Parathyroid adenoma (tissue), 2 donors: ENCODE measurements at regions not wholly inside any gene's neighbourhood (a gene's known extent, or its start where the extent isn't known, plus 50 kb on each side); places are given as distances from the start of the nearest gene placed in this dataset.
"Not testable (repeated sequence)": the region's sequence is repeated elsewhere in the genome, so short reads cannot be mapped to it uniquely, and the experiment has no call there.

Experiments used
- H2AFZ ChIP-seq: fragments of 300-600 bp; sonication (generic); one replicate; pipeline ENCODE4 v1.7.0; 2017; ENCODE audit warnings: antibody characterized with exemption, mild to moderate bottlenecking
- H3K27ac ChIP-seq: fragments of 300-600 bp; sonication (generic); one replicate; pipeline ENCODE4 v1.7.0; 2017
- H3K27me3 ChIP-seq: fragments of 300-600 bp; sonication (generic); one replicate; pipeline ENCODE4 v1.7.0; 2017; ENCODE audit warnings: low read length; ENCODE audit not compliant: control insufficient read depth, insufficient read depth
- H3K36me3 ChIP-seq: fragments of 300-600 bp; sonication (generic); one replicate; pipeline ENCODE4 v1.7.0; 2017; ENCODE audit warnings: low read length; ENCODE audit not compliant: control insufficient read depth, insufficient read depth
- H3K4me1 ChIP-seq: fragments of 300-600 bp; sonication (generic); one replicate; pipeline ENCODE4 v1.7.0; 2017; ENCODE audit warnings: control low read depth
- H3K4me2 ChIP-seq: fragments of 300-600 bp; sonication (generic); one replicate; pipeline ENCODE4 v1.7.0; 2017; ENCODE audit warnings: low read length
- H3K4me3 ChIP-seq: fragments of 300-600 bp; sonication (generic); one replicate; pipeline ENCODE4 v1.7.0; 2017; ENCODE audit warnings: low read depth, low read length
- H3K79me2 ChIP-seq: fragments of 300-600 bp; sonication (generic); one replicate; pipeline ENCODE4 v1.7.0; 2017; ENCODE audit warnings: control low read depth
- H3K9ac ChIP-seq: fragments of 300-600 bp; sonication (generic); one replicate; pipeline ENCODE4 v1.7.0; 2017; ENCODE audit warnings: mild to moderate bottlenecking
- H3K9me3 ChIP-seq: fragments of 300-600 bp; sonication (generic); one replicate; pipeline ENCODE4 v1.7.0; 2017; ENCODE audit warnings: low read length; ENCODE audit not compliant: control insufficient read depth
- TF ChIP-seq, protein P1 (sequence below): fragments of 300-600 bp; sonication (generic); IDR thresholded peaks from one replicate; pipeline ENCODE4 v1.7.0; 2017; ENCODE audit warnings: antibody characterized with exemption, mild to moderate bottlenecking
- donor health status: primary hyperparathyroidism.

DNA sequence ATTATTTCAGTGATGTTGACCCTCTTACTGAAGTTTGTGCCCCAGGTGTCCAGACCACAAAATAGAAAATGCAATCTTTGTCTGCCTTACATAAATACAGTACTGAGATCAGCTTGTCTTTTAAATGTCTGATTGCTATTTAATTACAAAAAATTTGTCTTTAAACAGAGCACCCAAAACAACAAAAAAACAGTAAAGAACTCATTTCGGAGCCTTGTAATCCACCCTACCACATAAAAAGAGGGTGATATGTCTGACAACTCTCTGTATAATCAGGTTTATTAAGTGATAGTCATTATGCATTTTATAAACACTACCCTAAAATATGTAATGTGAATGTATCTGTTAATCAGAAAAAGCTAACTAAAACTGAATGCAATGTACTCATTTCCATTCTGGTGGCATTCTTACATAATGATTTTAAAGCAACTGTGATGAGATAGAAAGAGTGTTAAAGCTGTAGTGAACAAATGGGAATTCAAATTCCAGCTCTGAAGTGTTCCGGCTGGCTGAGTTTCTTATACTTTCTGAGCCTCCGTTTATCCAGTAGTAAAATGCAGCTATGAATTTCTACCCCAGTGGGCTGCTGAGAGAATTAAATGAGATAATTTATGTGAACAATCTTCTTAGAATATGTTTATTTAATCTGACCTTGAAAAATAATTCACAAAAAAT lies 486.6 kb downstream of the USP25 start:
- Histone ChIP-seq H3K4me2 (no peak overlapping the region), H3K9ac (no peak overlapping the region), H3K27me3 (no peaks in the 10 kb centered on the region), H3K79me2 (no peaks in the 10 kb centered on the region), H3K4me3 (no peak overlapping the region), H2AFZ (no peak overlapping the region), H3K4me1 (no peaks in the 10 kb centered on the region), H3K36me3 (no peaks in the 10 kb centered on the region), H3K27ac (no peak overlapping the region), H3K9me3 (no peaks in the 10 kb centered on the region)
- TF ChIP-seq, protein P1, sequence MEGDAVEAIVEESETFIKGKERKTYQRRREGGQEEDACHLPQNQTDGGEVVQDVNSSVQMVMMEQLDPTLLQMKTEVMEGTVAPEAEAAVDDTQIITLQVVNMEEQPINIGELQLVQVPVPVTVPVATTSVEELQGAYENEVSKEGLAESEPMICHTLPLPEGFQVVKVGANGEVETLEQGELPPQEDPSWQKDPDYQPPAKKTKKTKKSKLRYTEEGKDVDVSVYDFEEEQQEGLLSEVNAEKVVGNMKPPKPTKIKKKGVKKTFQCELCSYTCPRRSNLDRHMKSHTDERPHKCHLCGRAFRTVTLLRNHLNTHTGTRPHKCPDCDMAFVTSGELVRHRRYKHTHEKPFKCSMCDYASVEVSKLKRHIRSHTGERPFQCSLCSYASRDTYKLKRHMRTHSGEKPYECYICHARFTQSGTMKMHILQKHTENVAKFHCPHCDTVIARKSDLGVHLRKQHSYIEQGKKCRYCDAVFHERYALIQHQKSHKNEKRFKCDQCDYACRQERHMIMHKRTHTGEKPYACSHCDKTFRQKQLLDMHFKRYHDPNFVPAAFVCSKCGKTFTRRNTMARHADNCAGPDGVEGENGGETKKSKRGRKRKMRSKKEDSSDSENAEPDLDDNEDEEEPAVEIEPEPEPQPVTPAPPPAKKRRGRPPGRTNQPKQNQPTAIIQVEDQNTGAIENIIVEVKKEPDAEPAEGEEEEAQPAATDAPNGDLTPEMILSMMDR, result no peak

DNA sequence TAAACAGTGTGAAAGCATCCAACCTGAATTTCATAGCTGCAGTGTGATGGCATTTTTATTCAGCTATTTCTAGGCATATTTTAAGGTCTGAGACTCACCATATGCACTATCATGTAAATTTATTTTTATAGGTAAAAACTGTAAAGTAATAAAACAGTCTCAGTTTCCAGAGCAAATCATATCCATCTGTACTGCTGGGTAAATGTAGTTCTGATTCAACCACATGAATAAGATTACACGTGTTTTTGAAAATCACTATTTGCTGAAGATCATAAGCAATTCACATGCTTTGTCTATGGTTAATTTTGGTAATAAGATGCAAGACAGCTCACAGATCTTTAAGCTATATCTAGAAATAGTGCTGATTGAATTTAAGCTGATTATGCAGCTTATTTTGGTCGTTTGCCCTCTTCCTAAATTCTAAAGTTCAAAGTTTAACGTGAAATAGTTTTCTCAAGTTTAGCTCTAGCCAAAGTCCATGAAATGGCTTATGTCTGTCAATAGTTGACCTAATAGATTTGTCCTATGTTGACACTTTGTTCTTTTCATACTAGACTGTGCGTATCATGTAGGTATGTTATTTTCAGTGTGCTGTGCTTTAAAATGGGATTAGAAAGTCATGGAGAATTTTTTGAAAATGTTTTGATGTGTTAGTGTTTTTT lies 489.0 kb downstream of the USP25 start:
- TF ChIP-seq, protein P1, result no peak
- Histone ChIP-seq H3K27ac (no peak overlapping the region), H2AFZ (no peak overlapping the region), H3K4me2 (no peak overlapping the region), H3K4me1 (no peaks in the 10 kb centered on the region), H3K36me3 (no peaks in the 10 kb centered on the region), H3K9me3 (no peaks in the 10 kb centered on the region), H3K4me3 (no peak overlapping the region), H3K27me3 (no peaks in the 10 kb centered on the region), H3K9ac (no peak overlapping the region), H3K79me2 (no peaks in the 10 kb centered on the region)

DNA sequence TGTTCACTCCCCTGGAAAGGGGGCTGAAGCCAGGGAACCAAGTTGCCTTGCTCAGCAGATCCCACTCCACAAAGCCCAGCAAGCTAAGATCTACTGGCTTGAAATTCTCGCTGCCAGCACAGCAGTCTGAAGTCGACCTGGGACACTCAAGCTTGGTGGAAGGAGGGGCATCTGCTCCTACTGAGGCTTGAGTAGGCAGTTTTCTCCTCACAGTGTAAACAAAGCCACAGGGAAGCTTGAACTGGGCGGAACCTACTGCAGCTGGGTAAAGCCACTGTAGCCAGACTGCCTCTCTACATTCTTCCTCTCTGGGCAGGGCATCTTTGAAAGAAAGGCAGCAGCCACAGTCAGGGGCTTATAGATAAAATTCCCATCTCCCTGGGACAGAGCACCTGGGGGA lies 495.0 kb downstream of the USP25 start:
- H2AFZ ChIP-seq, H3K4me1 ChIP-seq, H3K9ac ChIP-seq, H3K27ac ChIP-seq, H3K36me3 ChIP-seq, H3K4me3 ChIP-seq, H3K4me2 ChIP-seq, H3K79me2 ChIP-seq, H3K27me3 ChIP-seq, H3K9me3 ChIP-seq: not testable (repeated sequence)

DNA sequence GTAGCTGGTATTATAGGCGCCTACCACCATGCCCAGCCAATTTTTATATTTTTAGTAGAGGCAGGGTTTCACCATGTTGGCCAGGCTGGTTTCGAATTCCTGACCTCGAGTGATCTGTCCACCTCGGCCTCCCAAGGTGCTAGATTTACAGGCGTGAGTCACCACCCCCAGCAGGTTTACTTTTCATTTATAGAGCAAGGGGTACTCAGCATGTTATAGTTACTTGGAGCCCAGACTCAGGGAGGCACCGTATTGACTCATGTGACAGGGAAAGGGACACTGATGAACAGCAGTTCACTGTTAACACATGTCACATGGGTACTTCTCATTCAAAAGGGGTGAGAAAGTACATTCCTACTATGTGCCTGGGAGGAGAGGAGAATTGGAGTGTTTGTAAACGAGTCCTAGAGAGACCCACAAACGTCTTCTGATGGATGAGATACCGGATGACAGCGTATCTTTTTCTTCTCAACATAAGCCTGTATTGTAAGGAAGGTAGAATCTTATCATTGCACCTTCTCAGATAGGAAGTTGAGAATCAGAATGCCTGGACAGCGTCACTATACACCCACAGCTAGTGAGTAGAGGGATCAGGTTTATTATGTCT lies 510.0 kb downstream of the USP25 start:
- Histone ChIP-seq H3K9ac (no peak overlapping the region), H2AFZ (no peak overlapping the region), H3K4me3 (no peak overlapping the region), H3K4me2 (no peak overlapping the region), H3K9me3 (no peaks in the 10 kb centered on the region), H3K27ac (no peak overlapping the region), H3K27me3 (no peaks in the 10 kb centered on the region), H3K79me2 (no peaks in the 10 kb centered on the region), H3K4me1 (no peaks in the 10 kb centered on the region), H3K36me3 (no peaks in the 10 kb centered on the region)
- TF ChIP-seq, protein P1, result no peak

DNA sequence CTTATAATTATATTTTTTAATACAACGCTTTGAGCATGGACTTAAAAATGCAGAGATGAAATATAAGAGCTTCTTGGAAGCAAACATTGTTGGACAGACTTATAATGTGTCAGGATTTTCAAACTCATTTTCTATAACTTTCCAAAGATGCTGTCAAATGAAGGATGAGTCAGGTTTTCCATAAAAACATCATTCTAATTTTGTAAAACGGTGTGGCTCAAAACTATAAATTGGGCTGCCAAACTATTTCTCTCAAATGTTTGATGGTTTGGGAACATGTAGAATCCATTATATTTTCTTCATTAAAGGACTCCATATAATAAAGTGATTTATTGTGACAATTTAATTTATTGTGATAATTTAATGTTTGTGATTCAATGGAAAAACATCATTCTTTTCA lies 511.2 kb downstream of the USP25 start:
- Histone ChIP-seq H2AFZ (no peak overlapping the region), H3K4me3 (no peak overlapping the region), H3K9ac (no peak overlapping the region), H3K79me2 (no peaks in the 10 kb centered on the region), H3K9me3 (no peaks in the 10 kb centered on the region), H3K36me3 (no peaks in the 10 kb centered on the region), H3K27ac (no peak overlapping the region), H3K4me2 (no peak overlapping the region), H3K27me3 (no peaks in the 10 kb centered on the region), H3K4me1 (no peaks in the 10 kb centered on the region)
- TF ChIP-seq, protein P1, result no peak
